ENCODE measurements at regions not wholly inside any gene's neighbourhood (a gene's known extent, or its start where the extent isn't known, plus 50 kb on each side); places are given as distances from the start of the nearest gene placed in this dataset.
"Not testable (repeated sequence)": the region's sequence is repeated elsewhere in the genome, so short reads cannot be mapped to it uniquely, and the experiment has no call there.

- Histone ChIP-seq H3K27me3 (replicated peaks in 1 of 7) (no peaks in the 10 kb centered on the region), H3K27ac (no peak overlapping the region), H3K9me3 (peaks cover 0 to 23% (median 10%) of the 10 kb centered on the region in 8 donors), H3K4me1 (no peaks in the 10 kb centered on the region), H3K36me3 (no peaks in the 10 kb centered on the region), H3K4me3 (no peak overlapping the region)
- 82 to 91% (median 86%) methylated on average over 5 of the region's 5 CpGs for WGBS, 5 donors
- no peak for TF ChIP-seq POLR2AphosphoS5 (IDR thresholded peaks at IDR 0.05)
- no peak for TF ChIP-seq CTCF (IDR thresholded peaks at IDR 0.05 in 8 of 11, conservative IDR thresholded peaks at IDR 0.05 in 3 of 11)
- no peak for TF ChIP-seq POLR2A (IDR thresholded peaks at IDR 0.05)
- intact Hi-C loops (cut with DNase I; ENCODE audit: low total_unique reads): no loop called here
- no peak for DNase-seq
These were observed 1314.6 kb upstream of the GYPC start for GRCh38 chr2:125341353-125341752.

- H3K4me3 ChIP-seq; H3K27ac ChIP-seq; H3K36me3 ChIP-seq; DNase-seq; H3K27me3 ChIP-seq (replicated peaks in 1 of 7); H3K4me1 ChIP-seq; intact Hi-C loops (cut with DNase I; ENCODE audit: low total_unique reads): not testable (repeated sequence)
- 92 to 96% (median 96%) methylated on average over 12 of the region's 12 CpGs for WGBS, 5 donors
- peaks cover 0 to 12% (median 4%) of the 10 kb centered on the region in 8 donors for H3K9me3 ChIP-seq
These were observed 1302.4 kb upstream of the GYPC start for GRCh38 chr2:125353542-125353941.

- Histone ChIP-seq H3K36me3 (no peaks in the 10 kb centered on the region), H3K27ac (no peak overlapping the region), H3K27me3 (replicated peaks in 1 of 7) (no peaks in the 10 kb centered on the region), H3K4me1 (no peaks in the 10 kb centered on the region), H3K4me3 (no peak overlapping the region), H3K9me3 (peaks cover 0 to 24% (median 9%) of the 10 kb centered on the region in 8 donors)
- TF ChIP-seq POLR2A (IDR thresholded peaks at IDR 0.05): no peak
- no peak for TF ChIP-seq POLR2AphosphoS5 (IDR thresholded peaks at IDR 0.05)
- no peak for TF ChIP-seq CTCF (IDR thresholded peaks at IDR 0.05 in 8 of 11, conservative IDR thresholded peaks at IDR 0.05 in 3 of 11)
- intact Hi-C loops (cut with DNase I; ENCODE audit: low total_unique reads): no loop called here
- WGBS, 5 donors: 82 to 92% (median 88%) methylated on average over 2 of the region's 2 CpGs
- no peak for DNase-seq
These were observed 1291.6 kb upstream of the GYPC start for GRCh38 chr2:125364192-125364983.

- intact Hi-C loops (cut with DNase I; ENCODE audit: low total_unique reads): no loop called here
- no peaks in the 10 kb centered on the region for H3K4me1 ChIP-seq
These were observed 1291.0 kb upstream of the GYPC start for GRCh38 chr2:125364984-125365265.

More at GRCh38 chr2:125364984-125365265, 1291.0 kb upstream of the GYPC start:
- Histone ChIP-seq H3K4me3 (no peak overlapping the region), H3K9me3 (peaks cover 0 to 24% (median 8%) of the 10 kb centered on the region in 8 donors), H3K27me3 (replicated peaks in 1 of 7) (no peaks in the 10 kb centered on the region), H3K27ac (no peak overlapping the region), H3K36me3 (no peaks in the 10 kb centered on the region)
- TF ChIP-seq POLR2A (IDR thresholded peaks at IDR 0.05) (no peak), POLR2AphosphoS5 (IDR thresholded peaks at IDR 0.05) (no peak), CTCF (IDR thresholded peaks at IDR 0.05 in 8 of 11, conservative IDR thresholded peaks at IDR 0.05 in 3 of 11) (no peak)
- WGBS, 5 donors: 82 to 97% (median 90%) methylated on average over 1 of the region's 1 CpG
- DNase-seq: no peak

Measured in spleen (tissue), 11 donors.